Body of pancreas (tissue), 4 donors: ENCODE measurements at regions not wholly inside any gene's neighbourhood (a gene's known extent, or its start where the extent isn't known, plus 50 kb on each side); places are given as distances from the start of the nearest gene placed in this dataset.
A peak's percentile ranks its signal among the peaks of the same experiment; 100 is the strongest.

Experiments
- ATAC-seq: fragments of 150-250 bp; one replicate; pipeline ENCODE4 v1.9.1; 2016
- DNase-seq, 4 donors: peaks; one replicate each; pipeline ENCODE4 v3.0.0-alpha.2; 2019
- H3K27ac ChIP-seq, 4 donors: fragments of 200-600 bp; sonication (generic); 1 replicate in 3 of 4; 2 replicates in 1 of 4; pipeline versions ENCODE4 v1.5.1 to v1.6.1; 2016 to 2019; ENCODE audit warnings: mild to moderate bottlenecking in 1 of 4, mixed read lengths in 1 of 4, moderate library complexity in 1 of 4
- H3K27me3 ChIP-seq, 2 donors: fragments of 200-600 bp; sonication (generic); one replicate each; pipeline ENCODE4 v1.6.0; 2016; ENCODE audit warnings: mild to moderate bottlenecking in 1 of 2
- H3K36me3 ChIP-seq, 2 donors: fragments of 200-600 bp; sonication (generic); replicated peaks in 1 of 2; 2 replicates each; pipeline ENCODE4 v1.5.1; 2016; ENCODE audit warnings: low read depth in 2 of 2; ENCODE audit not compliant: insufficient read depth in 1 of 2
- H3K4me1 ChIP-seq: fragments of 200-600 bp; sonication (generic); one replicate; pipeline ENCODE4 v1.6.0; 2016
- H3K4me3 ChIP-seq, 2 donors: fragments of 200-600 bp; sonication (generic); 1 replicate in 1 of 2; 2 replicates in 1 of 2; pipeline ENCODE4 v1.5.1; 2016 to 2019
- H3K9me3 ChIP-seq, 3 donors: fragments of 200-600 bp; sonication (generic); 1 replicate in 2 of 3; 2 replicates in 1 of 3; pipeline ENCODE4 v1.5.1; 2016
- POLR2A ChIP-seq, 3 donors: fragments of 450-650 bp; IDR thresholded peaks; one replicate each; pipeline ENCODE4 v1.6.1; 2016; ENCODE audit warnings: antibody characterized with exemption in 3 of 3, mild to moderate bottlenecking in 2 of 3
- WGBS, 2 donors: methylation state at CpG; one replicate each; pipeline ENCODE4 v1.1.5; 2017; 5-methylcytosine and 5-hydroxymethylcytosine counted together
- intact Hi-C: fragments of 100-400 bp; cut with DNase I; formaldehyde crosslinking; loops from one replicate; pipeline ENCODE4 v1.15.1; 2023
- TF ChIP-seq, protein P1 (sequence below), 7 experiments: fragments of 450-650 bp in 4 of 7; fragments of 200-600 bp in 3 of 7; sonication (generic) in 3 of 7; IDR thresholded peaks; one replicate each; pipeline ENCODE4 v1.5.1; 2016 to 2019; ENCODE audit warnings: antibody characterized with exemption in 7 of 7

DNA sequence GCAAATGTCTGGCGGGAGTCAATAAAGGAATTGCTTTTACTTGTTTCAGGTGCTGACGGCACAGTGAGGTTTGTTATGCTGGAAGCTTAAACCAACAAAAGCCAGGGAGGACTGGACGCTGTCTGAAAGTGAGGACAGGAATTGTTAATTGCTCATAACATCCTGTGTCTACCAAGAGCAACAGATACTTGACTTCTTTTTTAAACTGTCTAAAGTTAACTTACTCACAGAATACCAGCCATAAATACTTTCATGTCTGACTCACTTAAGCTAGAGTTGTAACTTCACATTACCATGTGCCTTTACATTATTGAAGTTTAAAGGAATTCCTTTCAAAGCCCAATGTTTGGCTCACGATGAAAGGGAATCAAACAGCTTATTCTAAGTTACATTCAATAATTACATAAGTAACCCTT, 252.7 kb upstream of the SHH start:
- DNase-seq (no peak), ATAC-seq (no peak)
- H3K36me3 ChIP-seq, result no peaks in the 10 kb centered on the region
- WGBS, 2 donors, result 10 to 12% methylated on average over 4 of the region's 4 CpGs
- intact Hi-C loops, result no loop called here
- H3K27ac ChIP-seq, result no peak overlapping the region
- TF ChIP-seq, protein P1, sequence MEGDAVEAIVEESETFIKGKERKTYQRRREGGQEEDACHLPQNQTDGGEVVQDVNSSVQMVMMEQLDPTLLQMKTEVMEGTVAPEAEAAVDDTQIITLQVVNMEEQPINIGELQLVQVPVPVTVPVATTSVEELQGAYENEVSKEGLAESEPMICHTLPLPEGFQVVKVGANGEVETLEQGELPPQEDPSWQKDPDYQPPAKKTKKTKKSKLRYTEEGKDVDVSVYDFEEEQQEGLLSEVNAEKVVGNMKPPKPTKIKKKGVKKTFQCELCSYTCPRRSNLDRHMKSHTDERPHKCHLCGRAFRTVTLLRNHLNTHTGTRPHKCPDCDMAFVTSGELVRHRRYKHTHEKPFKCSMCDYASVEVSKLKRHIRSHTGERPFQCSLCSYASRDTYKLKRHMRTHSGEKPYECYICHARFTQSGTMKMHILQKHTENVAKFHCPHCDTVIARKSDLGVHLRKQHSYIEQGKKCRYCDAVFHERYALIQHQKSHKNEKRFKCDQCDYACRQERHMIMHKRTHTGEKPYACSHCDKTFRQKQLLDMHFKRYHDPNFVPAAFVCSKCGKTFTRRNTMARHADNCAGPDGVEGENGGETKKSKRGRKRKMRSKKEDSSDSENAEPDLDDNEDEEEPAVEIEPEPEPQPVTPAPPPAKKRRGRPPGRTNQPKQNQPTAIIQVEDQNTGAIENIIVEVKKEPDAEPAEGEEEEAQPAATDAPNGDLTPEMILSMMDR (IDR thresholded peaks at IDR 0.05), result no peak
- TF ChIP-seq POLR2A (IDR thresholded peaks at IDR 0.05), result no peak
- H3K4me1 ChIP-seq, result no peaks in the 10 kb centered on the region
- H3K27me3 ChIP-seq, result no peaks in the 10 kb centered on the region
- no peak overlapping the region for H3K4me3 ChIP-seq
- no peaks in the 10 kb centered on the region for H3K9me3 ChIP-seq

DNA sequence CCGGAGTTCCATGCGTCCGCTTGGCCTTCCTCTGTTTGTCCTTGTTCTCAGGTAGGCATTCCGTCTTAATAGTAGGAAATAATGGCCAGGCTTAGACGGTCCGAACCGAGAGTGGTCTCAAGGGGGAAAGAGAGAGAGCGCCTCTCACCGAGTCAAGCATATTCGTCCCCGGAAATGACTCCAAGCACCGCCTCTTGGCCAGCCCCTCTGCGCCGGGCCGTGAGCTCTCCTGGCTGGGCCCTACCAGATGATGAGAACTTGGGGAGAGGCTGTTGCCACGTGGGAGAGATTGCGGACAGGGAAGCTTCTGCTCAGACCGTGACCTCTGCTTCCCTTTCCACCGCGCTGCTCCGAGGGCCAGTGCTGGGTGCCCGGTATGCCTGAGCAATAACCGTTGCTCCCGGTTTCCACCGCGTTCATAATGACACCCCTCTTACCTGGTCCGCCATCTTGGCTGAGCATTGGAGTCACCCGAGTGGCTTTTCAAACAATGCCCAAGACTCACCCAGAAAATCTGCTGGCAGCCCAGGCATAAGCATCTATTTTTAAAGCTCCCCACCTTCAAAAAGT, 251.1 kb upstream of the SHH start:
- no peaks in the 10 kb centered on the region for H3K36me3 ChIP-seq
- H3K4me1 ChIP-seq, result no peaks in the 10 kb centered on the region
- H3K9me3 ChIP-seq, result no peaks in the 10 kb centered on the region
- no peaks in the 10 kb centered on the region for H3K27me3 ChIP-seq
- ATAC-seq (no peak), DNase-seq (no peak)
- WGBS, 2 donors, result 80 to 84% methylated on average over 25 to 28 of the region's 28 CpGs
- intact Hi-C loops, result no loop called here
- H3K4me3 ChIP-seq, result no peak overlapping the region
- no peak overlapping the region for H3K27ac ChIP-seq
- TF ChIP-seq, protein P1 (IDR thresholded peaks at IDR 0.05), result no peak
- no peak for TF ChIP-seq POLR2A (IDR thresholded peaks at IDR 0.05)

DNA sequence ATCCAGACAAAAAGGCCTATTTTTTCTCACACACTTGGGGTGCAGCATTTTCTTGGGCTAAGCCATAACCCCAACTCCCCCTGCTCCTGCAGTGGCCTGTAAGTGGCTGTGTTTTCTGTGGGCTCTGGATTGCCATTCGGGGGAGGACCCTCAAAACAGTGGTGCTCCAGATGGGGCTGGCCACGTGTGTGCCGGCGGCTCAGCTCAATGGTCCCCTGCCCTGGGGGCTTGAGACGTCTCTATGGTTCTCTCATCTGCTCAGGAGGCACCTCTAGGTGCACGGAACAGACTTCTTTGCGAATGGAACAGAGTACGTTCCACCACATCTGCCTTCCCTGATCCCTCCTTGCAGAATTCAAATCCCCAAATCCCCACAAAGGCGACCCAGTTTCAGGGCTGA, 250.0 kb upstream of the SHH start:
- no peaks in the 10 kb centered on the region for H3K36me3 ChIP-seq
- intact Hi-C loops, result no loop called here
- H3K4me1 ChIP-seq, result no peaks in the 10 kb centered on the region
- TF ChIP-seq, protein P1 (IDR thresholded peaks at IDR 0.05), result no peak
- no peak for TF ChIP-seq POLR2A (IDR thresholded peaks at IDR 0.05)
- no peak overlapping the region for H3K27ac ChIP-seq
- 75 to 80% methylated on average over 9 of the region's 9 CpGs for WGBS, 2 donors
- no peaks in the 10 kb centered on the region for H3K9me3 ChIP-seq
- DNase-seq (no peak), ATAC-seq (no peak)
- no peaks in the 10 kb centered on the region for H3K27me3 ChIP-seq
- no peak overlapping the region for H3K4me3 ChIP-seq

GRCh38 chr7:156061689-156062255, 249.5 kb upstream of the SHH start:
- Histone ChIP-seq H3K27ac (no peak overlapping the region), H3K36me3 (no peaks in the 10 kb centered on the region), H3K4me3 (no peak overlapping the region), H3K27me3 (no peaks in the 10 kb centered on the region), H3K9me3 (no peaks in the 10 kb centered on the region), H3K4me1 (no peaks in the 10 kb centered on the region)
- 77 to 80% methylated on average over 11 of the region's 11 CpGs for WGBS, 2 donors
- TF ChIP-seq POLR2A (IDR thresholded peaks at IDR 0.05), result no peak
- TF ChIP-seq, protein P1 (IDR thresholded peaks at IDR 0.05), result no peak
- no peak for ATAC-seq
- intact Hi-C loops, result no loop called here
- DNase-seq, result no peak

DNA sequence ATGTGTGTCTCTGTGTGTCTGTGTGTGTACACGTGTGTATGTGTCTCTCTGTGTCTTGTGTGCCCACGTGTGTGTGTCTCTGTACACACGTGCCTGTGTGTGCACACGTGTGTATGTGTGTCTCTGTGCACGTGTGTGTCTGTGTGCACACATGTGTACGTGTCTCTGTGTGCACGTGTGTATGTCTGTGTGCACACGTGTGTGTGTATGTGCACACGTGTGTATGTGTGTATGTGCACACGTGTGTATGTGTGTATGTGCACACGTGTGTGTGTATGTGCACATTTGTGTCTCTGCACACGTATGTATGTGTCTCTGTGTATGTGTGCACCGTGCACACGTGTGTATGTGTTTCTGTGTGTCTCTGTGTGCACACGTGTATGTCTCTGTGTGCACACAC, 248.7 kb upstream of the SHH start:
- Histone ChIP-seq H3K4me1 (no peaks in the 10 kb centered on the region), H3K4me3 (no peak overlapping the region), H3K9me3 (no peaks in the 10 kb centered on the region), H3K36me3 (no peaks in the 10 kb centered on the region), H3K27me3 (no peaks in the 10 kb centered on the region), H3K27ac (no peak overlapping the region)
- intact Hi-C loops, result no loop called here
- no peak for TF ChIP-seq POLR2A (IDR thresholded peaks at IDR 0.05)
- TF ChIP-seq, protein P1 (IDR thresholded peaks at IDR 0.05), result peak in 1 of 7 experiments; percentile 5
- WGBS, 2 donors, result 63 to 64% methylated on average over 14 to 15 of the region's 15 CpGs
- no peak for DNase-seq
- ATAC-seq, result no peak
